OCI-LY3 (cell line): ENCODE measurements at regions not wholly inside any gene's neighbourhood (a gene's known extent, or its start where the extent isn't known, plus 50 kb on each side); places are given as distances from the start of the nearest gene placed in this dataset.
A peak's percentile ranks its signal among the peaks of the same experiment; 100 is the strongest.

Experiments
- H2AFZ ChIP-seq: fragments of 200-600, 300-600 bp; shearing (Covaris generic); 2 replicates; pipeline ENCODE4 v1.6.0; 2014; ENCODE audit warnings: antibody characterized with exemption, low read depth, low read length
- H3K27ac ChIP-seq: fragments of 200-600, 300-600 bp; sonication (generic); 2 replicates; pipeline ENCODE4 v1.5.1; 2014; ENCODE audit warnings: mild to moderate bottlenecking, low read length, moderate library complexity, mixed read lengths
- H3K27me3 ChIP-seq: fragments of 200-600, 300-600 bp; sonication (generic); 2 replicates; pipeline ENCODE4 v1.6.1; 2014; ENCODE audit warnings: low read depth, low read length, mixed read lengths
- H3K36me3 ChIP-seq: fragments of 200-600, 300-600 bp; sonication (generic); replicated peaks from 2 replicates; pipeline ENCODE3; 2014; ENCODE audit warnings: low read depth, low read length, mixed read lengths
- H3K4me1 ChIP-seq: fragments of 300-600, 200-600 bp; sonication (generic); 2 replicates; pipeline ENCODE4 v1.6.1; 2014; ENCODE audit warnings: low read length, mixed read lengths
- H3K4me2 ChIP-seq: fragments of 200-600, 300-600 bp; sonication (generic); 2 replicates; pipeline ENCODE4 v1.6.1; 2014; ENCODE audit warnings: low read length, mixed read lengths
- H3K4me3 ChIP-seq: fragments of 300-600, 200-600 bp; sonication (generic); 2 replicates; pipeline ENCODE4 v1.5.1; 2014; ENCODE audit warnings: antibody characterized with exemption, mild to moderate bottlenecking, low read length, moderate library complexity
- H3K79me2 ChIP-seq: fragments of 300-600, 200-600 bp; shearing (Covaris generic); 2 replicates; pipeline ENCODE4 v1.6.1; 2014; ENCODE audit warnings: mild to moderate bottlenecking, low read length, mixed read lengths
- H3K9ac ChIP-seq: fragments of 300-600, 200-600 bp; shearing (Covaris generic); 2 replicates; pipeline ENCODE4 v1.6.0; 2014; ENCODE audit warnings: mild to moderate bottlenecking, low read length, moderate library complexity
- H3K9me3 ChIP-seq: fragments of 200-600, 300-600 bp; shearing (Covaris generic); 2 replicates; pipeline ENCODE4 v1.6.1; 2014; ENCODE audit warnings: low read length, mixed read lengths; ENCODE audit not compliant: insufficient read depth
- H4K20me1 ChIP-seq: fragments of 200-600, 300-600 bp; sonication (generic); 2 replicates; pipeline ENCODE4 v1.6.1; 2016; ENCODE audit warnings: low read length, mixed read lengths; ENCODE audit not compliant: insufficient read depth
- CTCF ChIP-seq: fragments of 200-600, 300-600 bp; sonication (generic); IDR thresholded peaks from 2 replicates; pipeline ENCODE4 v1.5.1; 2014; ENCODE audit warnings: antibody characterized with exemption, low read length, low read depth
- EZH2phosphoT487 ChIP-seq: fragments of 200-600 bp; shearing (Covaris generic); IDR thresholded peaks from 2 replicates; pipeline ENCODE4 v1.6.1; 2018; ENCODE audit warnings: antibody characterized with exemption, mixed run types, low read depth

GRCh38 chr18:67218556-67218955 is 298.0 kb downstream of the DSEL start:
- no peaks in the 10 kb centered on the region for H3K4me1 ChIP-seq
- H3K4me3 ChIP-seq: no peak overlapping the region
- H3K79me2 ChIP-seq: no peaks in the 10 kb centered on the region
- H3K36me3 ChIP-seq: no peaks in the 10 kb centered on the region
- no peak overlapping the region for H3K4me2 ChIP-seq
- H3K9me3 ChIP-seq: no peaks in the 10 kb centered on the region
- H2AFZ ChIP-seq: no peak overlapping the region; the same call in 1 of the 2 replicates
- no peak overlapping the region for H3K9ac ChIP-seq
- no peak overlapping the region for H3K27ac ChIP-seq
- H3K27me3 ChIP-seq: no peaks in the 10 kb centered on the region
- no peaks in the 10 kb centered on the region for H4K20me1 ChIP-seq
- TF ChIP-seq EZH2phosphoT487 (no peak), CTCF (no peak)

- no peaks in the 10 kb centered on the region for H3K27me3 ChIP-seq
- H4K20me1 ChIP-seq: no peaks in the 10 kb centered on the region
- peak overlapping the region; percentile 18; the same call in 1 of the 2 replicates for H2AFZ ChIP-seq
- no peak for TF ChIP-seq EZH2phosphoT487
- peak; percentile 97 for TF ChIP-seq CTCF
- no peaks in the 10 kb centered on the region for H3K4me1 ChIP-seq
- no peak overlapping the region for H3K4me2 ChIP-seq
- H3K36me3 ChIP-seq: no peaks in the 10 kb centered on the region
- H3K4me3 ChIP-seq: no peak overlapping the region
- H3K27ac ChIP-seq: no peak overlapping the region
- no peaks in the 10 kb centered on the region for H3K79me2 ChIP-seq
- H3K9me3 ChIP-seq: no peaks in the 10 kb centered on the region
- H3K9ac ChIP-seq: no peak overlapping the region
Measured at GRCh38 chr18:67217551-67218166, 298.9 kb downstream of the DSEL start.

GRCh38 chr18:67216846-67217245 is 299.7 kb downstream of the DSEL start:
- Histone ChIP-seq H2AFZ (no peak overlapping the region), H3K27ac (no peak overlapping the region), H3K9ac (no peak overlapping the region), H3K4me2 (no peak overlapping the region), H4K20me1 (no peaks in the 10 kb centered on the region), H3K27me3 (no peaks in the 10 kb centered on the region), H3K9me3 (no peaks in the 10 kb centered on the region), H3K36me3 (no peaks in the 10 kb centered on the region), H3K79me2 (no peaks in the 10 kb centered on the region), H3K4me1 (no peaks in the 10 kb centered on the region), H3K4me3 (no peak overlapping the region)
- TF ChIP-seq CTCF: no peak

- TF ChIP-seq CTCF (no peak), EZH2phosphoT487 (no peak)
- Histone ChIP-seq H3K9me3 (no peaks in the 10 kb centered on the region), H3K27me3 (no peaks in the 10 kb centered on the region), H3K4me1 (no peaks in the 10 kb centered on the region), H3K36me3 (no peaks in the 10 kb centered on the region), H3K4me3 (no peak overlapping the region), H3K4me2 (no peak overlapping the region), H3K27ac (no peak overlapping the region), H2AFZ (no peak overlapping the region), H3K79me2 (no peaks in the 10 kb centered on the region), H3K9ac (no peak overlapping the region), H4K20me1 (no peaks in the 10 kb centered on the region)
Measured at GRCh38 chr18:67215686-67216085, 300.8 kb downstream of the DSEL start.
